NK-92 treated with Interleukin-12 subunit alpha and Interleukin-12 subunit beta, amount 100 ng/mL, for 24 hours (cell line): ENCODE measurements at regions not wholly inside any gene's neighbourhood (a gene's known extent, or its start where the extent isn't known, plus 50 kb on each side); places are given as distances from the start of the nearest gene placed in this dataset.

ENCODE experiments used
- DNase-seq: peaks from one replicate; lab custom pipeline; 2025; lab: John Stamatoyannopoulos, UW

DNA sequence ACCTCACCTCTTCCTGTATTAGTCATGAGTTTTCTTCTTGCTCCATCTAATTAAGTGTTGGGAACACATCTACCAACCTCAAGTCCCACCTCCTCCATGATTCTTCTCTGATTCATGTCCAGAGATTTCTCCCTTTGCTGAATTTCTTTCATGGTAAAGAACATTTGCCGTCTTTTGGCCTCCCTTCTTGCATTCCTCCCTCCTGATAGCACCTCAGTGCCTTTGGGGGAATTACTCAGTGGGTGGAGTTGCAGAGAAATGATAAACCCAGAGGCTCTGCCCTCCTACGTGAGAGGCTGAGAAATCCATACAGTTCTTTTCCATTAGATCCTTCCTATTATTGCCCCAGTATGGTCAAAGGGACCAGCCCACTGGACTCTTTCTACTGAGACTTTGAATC lies 651.9 kb downstream of the SLC4A3 start:
- DNase-seq = no peak

DNA sequence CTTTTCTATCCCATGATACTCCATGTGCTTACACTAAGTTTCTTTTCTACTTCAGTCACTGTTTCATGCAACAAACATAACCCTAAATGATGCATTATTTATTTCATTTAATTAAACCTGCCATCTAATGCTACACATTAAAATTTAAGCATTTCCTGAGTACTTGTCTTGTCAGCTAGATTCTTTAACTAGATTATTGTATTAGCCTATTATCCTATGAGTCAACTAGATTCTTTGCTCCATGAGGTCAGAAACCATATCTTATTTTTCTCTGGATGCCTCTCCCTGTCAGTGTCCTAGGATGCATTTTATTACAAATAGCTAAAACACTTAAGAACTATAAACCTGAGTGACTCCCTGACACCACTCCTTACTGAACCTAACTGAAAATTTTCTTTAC lies 652.4 kb downstream of the SLC4A3 start:
- DNase-seq = no peak

DNA sequence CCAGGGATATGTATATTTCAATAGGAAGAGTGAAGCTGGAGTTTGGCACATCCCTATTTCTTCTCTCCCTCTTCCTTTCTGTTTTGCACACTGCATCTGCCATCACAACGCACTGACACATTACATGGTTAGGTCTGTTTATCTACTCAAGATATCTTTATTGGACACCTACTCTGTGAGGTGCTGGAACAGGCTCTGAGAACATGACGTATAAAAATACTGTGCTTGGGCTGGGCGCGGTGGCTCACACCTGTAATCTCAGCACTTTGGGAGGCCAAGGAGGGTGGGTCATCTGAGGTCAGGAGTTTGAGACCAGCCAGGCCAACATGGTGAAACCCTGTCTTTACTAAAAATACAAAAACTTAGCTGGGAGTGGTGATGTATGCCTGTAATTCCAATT lies 653.3 kb downstream of the SLC4A3 start:
- no peak for DNase-seq

DNA sequence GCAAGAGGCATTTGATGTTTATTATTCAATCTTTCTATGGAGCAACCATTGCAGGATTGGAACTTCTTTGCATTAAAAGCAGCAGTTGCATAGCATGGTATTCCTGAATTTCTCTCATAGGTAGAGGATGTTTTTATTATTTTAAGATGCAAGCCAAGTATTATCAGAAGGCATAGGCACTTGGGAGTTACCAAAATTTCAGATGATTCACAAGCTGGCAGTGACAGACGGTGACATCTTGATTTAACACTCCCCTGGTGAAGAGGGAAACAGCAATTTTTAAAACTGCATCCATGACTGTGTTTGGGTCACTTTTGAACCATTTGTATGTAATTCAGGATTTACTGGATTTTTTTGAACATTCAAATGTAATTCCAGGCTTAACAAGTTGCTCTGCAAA lies 654.3 kb downstream of the SLC4A3 start:
- DNase-seq = no peak

DNA sequence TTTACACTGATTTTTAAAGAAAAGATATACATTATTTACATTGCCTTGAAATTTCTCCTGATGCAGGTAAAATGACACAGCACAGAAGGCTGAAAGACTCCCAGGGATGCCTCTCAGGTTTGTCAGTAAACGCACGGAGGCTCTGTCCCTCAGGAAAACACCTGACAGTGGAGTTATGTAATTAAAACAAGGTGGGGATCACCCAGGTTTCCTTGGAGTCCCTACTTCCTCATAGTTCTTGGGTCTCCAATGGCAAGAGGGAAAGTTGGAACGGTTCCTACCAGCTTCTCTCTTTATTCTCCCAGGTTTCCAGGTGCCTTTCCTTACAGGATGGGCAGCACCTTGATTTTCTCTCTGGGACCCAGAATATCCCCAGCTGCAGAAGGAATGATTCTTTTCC lies 654.8 kb downstream of the SLC4A3 start:
- DNase-seq = no peak

DNA sequence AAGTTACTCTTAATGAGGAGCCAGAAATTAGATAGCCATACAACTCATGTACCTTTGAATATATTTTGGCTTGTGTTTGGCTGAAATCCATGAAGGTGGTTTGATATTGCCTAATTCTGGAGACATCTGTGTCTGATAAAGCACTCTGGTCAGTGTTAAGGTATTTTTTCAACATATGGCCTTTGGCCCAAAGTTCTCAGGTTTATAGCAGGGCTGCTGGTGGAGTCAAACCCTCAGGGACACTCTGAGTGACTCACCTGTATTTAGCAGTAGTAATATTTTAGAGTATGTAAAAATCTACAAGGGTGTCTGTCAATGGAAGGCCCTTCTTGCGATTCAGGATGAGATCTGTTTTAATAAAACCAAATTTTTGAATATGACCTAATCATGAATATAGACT lies 666.5 kb downstream of the SLC4A3 start:
- no peak for DNase-seq

DNA sequence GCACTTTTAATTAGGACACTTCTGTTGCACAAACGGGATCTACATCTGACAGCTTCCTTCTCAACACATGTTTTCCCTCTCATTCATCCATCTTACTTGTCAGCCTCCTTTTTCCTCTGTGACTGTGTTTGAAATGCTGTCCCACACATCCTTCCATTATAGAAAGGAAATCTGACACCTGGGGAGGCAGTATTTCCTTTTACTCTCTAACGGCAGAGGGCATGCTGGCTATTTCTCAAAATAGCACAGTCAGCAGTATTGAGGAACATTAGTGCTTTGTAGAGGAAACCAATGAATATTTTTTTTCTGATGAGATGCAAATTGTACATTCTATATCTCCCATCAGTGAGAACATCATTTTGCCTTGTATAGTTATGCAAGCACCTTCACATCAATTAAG lies 668.7 kb downstream of the SLC4A3 start:
- no peak for DNase-seq

DNA sequence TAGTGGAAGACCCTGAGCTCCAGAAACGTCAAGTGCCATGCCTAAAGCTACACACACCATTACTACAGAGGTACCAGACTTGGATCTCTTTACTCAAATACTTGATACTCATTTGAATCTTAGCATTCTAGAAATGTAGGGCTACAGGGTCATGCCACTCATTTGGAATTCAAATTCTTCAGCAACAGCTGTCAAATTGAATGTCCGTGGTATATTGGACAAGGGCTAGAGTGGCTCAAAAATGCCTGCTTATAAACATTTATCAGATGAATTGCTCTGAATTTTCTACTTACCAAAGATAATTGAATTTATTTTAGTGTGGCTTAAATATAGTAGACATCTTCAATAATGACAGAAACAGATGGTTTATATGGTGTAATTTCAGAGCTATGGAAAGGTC lies 669.7 kb downstream of the SLC4A3 start:
- DNase-seq = no peak

DNA sequence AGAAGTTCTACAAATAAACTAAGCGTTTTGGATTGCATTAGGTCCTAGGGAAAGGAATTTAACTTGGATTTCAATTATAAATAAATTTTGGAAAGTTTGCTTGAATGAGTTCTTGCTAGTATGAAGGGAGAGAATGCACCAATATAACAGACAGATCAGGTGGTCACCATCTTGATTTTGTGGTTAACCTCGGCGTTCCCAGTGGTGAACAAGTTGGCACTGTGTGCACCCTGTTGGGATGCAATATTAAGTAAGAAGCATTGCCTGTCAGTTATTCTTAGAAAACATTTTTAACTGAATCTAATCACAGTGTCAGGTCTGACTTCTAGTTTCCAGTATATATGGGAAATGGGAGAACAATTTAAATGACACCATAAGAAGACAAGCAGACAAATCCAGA lies 673.4 kb downstream of the SLC4A3 start:
- no peak for DNase-seq

DNA sequence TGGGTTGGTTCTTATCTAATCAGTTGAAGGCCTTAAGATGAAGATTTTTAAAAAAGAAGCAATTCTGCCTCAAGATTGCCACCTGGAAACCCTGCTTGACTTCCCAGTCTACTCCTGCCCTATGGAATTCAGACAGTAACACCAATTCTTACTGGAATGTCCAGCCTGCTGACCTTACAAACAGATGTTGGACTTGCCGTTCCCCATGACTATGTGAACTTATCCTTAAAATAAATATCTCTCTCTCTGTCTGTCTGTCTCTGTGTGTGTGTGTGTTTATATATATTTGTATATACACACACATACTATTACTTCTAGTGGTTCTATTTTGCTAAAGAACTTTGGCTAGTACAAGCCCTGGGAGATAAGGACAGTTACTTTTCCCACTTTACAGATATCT lies 675.3 kb downstream of the SLC4A3 start:
- no peak for DNase-seq

DNA sequence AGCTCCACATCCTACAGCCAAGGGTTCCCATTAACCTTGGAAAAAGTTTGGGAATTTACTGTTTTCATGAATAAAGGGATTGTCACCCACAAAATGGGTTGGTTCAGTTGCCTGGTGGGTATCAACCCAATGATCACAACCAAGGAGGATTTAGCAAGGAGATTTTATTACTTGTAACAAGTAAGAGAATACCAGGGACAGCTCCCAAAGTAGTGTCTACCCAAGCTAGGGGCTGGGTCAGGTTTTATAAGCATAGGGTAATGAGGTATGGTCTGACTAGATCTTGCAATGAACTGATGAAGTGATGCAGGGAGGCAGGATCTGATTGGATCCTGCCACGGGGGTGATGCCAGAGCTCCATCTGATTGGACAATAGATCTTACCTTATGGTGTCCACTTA lies 681.8 kb downstream of the SLC4A3 start:
- DNase-seq = no peak

DNA sequence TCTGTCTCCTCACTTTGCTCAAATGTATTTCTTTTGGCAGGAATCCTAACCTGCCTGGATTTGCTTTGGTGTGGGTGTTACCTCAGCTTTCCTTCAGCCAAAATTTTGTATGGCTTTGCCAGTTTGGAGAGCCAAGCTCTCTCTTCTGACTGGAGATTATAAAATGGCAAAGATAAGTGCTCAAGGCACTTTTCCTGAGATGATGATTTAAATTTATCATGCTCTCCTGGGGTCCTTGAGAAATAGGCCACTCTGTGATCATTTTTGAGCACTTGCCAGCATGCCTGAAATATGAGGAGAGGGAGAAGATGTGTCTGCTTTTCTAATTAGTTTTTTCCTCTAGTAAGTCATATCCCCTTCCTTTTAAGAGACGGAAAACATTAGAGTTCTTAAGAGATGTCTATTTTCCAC lies 683.0 kb downstream of the SLC4A3 start:
- DNase-seq = no peak

DNA sequence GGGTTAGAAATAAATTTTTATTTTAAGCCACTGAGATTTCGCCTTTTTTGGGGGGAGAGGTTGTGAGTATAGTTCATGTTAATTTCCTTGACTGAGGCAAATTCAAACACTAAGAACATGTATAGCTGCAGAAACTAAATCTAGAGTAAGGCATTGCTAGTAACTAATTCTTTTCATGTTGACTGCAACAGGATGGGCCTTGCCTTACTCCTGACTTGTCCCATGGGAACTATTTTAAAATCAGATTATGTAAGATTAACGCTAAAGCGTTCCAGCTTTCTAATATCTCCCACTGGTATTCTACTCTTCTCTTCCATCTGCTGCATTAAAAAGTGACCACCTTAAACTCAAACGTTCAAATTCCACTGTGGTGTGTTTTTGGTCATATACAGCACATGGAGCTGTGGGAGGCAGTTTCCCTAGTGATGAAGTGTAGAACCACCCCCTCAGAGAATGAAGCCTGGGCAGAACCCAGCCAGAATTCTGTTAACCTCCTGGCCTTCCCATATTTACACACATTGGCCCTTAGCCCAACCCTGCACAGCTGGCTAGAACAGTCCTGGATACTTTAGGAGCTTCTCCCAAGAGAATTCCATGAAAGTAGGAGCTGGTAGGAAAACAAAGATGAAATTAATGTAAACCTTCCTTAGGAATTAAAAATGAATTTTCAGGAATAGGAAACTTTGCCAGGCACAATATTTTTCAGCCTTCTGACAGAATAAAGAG lies 687.8 kb downstream of the SLC4A3 start:
- no peak for DNase-seq

DNA sequence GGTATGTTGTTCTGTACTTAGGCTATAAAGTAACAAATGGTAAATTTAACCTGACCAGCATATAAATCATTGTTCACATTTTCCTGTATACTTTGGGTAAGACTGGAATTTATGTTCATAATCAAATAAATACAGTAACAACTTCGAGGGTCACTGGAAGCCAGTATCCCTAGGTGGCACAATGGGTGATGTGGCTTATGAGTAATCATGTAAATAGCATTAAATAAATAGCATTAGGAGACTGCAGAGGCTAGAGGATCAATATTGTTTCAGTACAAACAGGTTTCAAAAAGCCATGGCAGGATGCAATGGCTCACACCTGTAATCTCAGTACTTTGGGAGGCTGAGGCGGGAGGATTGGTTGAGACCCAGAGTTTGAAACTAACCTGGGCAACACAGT lies 690.6 kb downstream of the SLC4A3 start:
- DNase-seq = no peak

DNA sequence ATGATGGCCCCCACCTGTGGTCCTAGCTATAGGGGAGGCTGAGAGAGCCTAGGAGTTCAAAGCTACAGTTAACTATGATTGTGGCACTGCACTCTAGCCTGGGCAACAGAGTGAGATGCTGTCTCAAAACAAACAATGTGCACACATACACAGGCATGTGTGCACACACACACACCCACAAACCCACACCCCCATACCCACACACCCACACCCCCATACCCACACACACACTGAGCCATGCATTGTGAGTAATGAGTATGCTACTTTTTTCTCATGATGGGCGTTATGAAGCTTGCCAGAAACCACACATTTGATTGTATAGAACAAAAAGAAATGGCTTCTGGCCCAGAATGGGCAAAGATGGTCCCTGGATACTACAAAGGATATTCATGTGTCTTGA lies 691.1 kb downstream of the SLC4A3 start:
- DNase-seq = no peak

DNA sequence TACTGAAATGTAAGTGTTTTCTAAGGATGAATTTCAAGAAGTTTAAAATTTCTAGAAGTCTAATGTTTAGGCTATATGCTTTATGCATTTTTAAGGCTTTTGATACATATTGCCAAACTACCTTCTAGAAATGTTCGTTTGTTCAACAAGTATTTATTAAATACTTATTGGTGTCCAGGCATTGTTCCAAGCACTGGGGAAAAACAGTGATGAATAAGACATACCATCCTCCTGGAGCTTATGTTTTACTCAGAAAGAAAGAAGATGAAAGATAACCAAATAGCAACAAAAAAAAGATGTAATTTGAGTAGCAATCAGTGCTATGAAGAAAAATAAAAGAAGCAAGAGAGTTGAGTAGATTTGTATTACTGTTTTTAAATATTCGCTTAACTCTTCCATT lies 692.9 kb downstream of the SLC4A3 start:
- DNase-seq = no peak

DNA sequence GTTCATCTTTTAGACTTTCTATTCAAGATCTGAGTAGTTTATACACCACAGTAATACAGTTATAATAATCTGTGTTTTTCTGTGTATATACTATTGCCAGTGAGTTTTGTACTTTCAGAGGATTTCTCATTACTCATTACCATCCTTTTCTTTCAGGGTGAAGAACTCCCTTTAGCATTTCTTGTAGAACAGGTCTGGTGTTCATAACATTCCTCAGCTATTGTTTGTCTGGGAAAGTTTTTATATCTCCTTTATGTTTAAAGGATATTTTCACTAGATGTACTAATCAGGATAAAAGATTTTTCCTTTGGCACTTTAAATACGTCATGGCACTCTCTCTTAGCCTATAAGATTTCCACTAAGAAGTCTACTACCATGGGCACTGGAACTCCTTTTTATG lies 705.5 kb downstream of the SLC4A3 start:
- no peak for DNase-seq

DNA sequence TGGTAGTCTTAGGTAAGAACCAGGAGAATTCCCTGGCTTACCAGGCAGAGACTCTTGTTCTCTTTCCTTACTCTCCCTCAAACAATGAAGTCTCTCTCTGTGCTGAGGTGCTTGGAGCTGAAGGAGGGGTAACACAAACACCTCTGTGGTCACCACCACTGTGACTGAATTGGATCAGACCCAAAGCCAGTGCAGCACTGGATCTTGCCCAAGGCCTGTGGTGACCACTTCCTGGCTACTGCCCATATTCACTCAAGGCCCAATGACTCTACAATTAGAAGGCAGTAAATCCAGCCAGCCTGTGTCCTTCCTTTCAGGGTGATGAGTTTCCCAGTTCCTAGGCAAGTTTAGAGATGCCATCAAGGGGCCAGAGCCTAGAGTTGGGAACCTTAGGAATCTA lies 706.8 kb downstream of the SLC4A3 start:
- no peak for DNase-seq

DNA sequence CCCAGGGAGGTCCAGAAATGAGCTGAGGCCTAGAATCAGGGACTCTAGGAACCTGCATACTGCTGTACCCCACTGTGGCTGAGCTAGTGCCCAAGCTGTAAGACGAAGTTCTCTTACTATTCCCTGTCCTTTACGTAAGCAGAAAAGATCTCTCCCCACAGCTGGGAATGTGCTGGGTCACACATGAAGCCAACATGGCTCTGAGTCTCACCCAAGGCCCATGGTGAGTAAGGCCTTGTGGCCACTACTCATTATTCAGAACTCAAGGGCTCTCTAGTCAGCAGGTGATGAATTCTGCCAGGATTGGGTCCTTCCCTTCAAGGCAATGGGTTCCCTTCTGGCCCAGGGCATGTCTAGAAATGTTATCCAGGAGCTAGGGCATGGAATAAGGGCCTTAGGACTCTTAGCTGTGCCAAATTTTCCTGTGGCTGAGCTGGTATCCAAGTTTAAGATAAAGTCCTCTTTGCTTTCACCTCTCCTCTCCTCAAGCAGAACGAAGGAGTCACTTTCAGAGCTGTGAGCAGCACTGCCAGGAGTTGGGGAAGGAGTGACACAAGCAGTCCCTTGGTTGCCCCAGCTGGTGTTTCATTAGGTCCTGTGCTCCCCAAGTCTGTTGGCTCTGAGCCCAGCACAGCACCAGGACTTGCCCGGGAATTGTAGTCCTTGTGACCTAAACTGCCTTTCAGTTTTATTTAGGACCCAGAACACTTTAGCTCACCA lies 707.6 kb downstream of the SLC4A3 start:
- no peak for DNase-seq

DNA sequence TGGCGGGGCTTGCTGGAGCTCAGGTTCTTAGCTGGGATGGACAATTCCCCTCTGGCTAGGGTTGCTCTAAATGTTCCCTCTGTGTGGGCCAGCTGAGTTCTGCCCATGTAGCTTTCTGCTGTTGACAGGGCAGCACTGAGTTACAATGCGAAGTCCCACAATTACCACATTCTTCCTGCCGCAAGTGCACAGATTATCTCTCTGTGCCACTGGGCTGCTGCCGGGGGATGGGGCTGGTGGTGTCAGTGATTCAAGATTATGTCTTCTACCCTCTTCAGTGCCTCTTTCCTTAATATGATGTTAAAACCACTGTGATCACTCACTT lies 708.1 kb downstream of the SLC4A3 start:
- no peak for DNase-seq

DNA sequence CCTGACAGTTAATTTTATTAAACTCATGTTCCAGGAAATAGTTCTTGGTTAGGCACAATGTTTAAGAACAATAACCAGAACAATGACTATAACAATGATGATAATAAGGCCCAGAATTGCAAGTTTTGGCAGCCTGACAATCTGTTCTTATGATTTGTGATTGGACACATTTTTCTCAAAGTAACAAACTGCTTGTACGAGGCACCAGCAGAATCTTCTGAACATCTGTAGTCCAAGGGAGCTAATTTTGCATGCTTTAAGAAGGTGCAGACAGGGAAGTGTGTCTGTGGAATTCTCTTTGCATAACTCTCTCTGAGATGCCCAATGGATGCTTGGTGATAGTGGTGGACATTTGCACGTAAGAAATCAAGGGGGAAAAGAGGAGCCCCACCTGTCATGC lies 709.3 kb downstream of the SLC4A3 start:
- no peak for DNase-seq

DNA sequence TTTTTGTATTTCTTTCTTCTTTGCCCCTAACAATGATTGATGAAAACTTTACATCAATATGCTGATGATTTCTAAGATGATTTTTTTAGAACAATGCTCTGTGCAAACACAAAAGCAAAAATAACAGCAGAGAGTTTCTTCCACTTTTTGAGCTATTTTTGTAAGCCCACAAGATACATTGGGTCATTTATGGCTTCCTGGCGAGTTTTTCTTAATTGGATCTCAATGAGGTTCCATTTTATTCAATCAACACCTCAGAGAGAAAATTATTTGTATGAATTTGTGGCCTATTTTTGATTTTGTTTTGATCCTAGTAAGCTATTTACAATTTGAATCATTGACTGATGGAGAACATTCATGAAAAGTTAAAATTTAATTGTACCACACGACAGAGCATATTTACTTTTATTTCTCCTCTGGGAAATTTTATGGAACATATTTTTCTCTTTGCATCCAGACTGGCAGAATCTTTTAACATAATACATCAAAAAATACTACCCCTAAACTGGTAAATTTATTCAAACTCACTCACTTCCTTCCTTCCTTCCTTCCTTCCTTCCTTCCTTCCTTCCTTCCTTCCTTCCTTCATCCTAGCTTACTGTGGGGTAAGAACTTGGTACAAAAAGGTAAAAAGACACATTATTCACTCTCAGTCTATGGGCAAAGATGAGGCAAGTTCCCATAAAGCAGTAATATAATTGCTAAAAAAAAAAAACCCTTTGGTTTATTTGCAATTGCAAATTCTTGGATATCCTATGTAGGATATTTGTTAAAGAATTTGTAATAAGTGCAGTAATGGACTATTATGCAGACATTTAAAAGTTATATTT lies 710.4 kb downstream of the SLC4A3 start:
- DNase-seq = no peak

DNA sequence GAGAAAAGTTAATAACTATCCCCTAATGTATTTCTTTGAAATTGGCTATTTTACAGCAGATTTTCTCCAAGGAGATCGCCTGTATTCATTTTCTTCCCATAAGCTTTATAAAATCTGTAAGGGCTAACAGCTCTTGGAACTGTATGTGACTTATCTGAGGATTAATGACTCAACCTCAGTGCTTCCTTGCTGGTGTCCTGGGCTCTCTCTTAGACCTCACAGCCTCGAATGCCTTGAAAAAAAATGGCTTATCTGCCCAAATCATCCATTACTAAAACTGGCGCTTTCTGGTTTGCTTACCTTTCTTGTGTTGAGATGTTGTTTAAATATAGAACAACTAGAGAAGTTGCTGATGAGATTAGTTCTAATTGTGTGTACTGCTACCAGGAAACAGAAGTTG lies 713.6 kb downstream of the SLC4A3 start:
- no peak for DNase-seq
